ENCODE measurements at regions not wholly inside any gene's neighbourhood (a gene's known extent, or its start where the extent isn't known, plus 50 kb on each side); places are given as distances from the start of the nearest gene placed in this dataset.

DNA sequence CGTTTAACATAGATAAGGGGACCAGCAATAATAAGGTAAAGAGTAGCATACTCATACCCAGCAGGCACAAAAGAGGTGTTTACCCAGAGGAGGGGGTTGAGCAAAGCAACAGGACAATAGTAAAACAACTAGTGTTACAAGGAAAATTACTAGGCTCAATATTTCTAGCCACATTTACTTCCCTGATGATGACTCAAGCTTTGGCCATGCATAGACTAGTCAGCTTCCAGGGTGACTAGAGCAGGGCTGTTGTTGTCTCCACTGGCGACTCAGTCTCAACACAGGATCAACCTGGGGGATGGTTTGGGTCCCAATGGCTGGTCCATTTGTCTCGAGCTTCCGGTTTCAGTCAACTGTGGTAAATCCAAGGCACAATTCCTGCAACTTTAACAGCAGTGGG lies 217.7 kb upstream of the KCND2 start:
- Histone ChIP-seq H3K9me3 (no peaks in the 10 kb centered on the region), H3K27me3 (no peaks in the 10 kb centered on the region), H3K27ac (no peak overlapping the region), H3K4me1 (no peaks in the 10 kb centered on the region), H3K36me3 (no peaks in the 10 kb centered on the region), H3K4me3 (no peak overlapping the region)
- intact Hi-C loops (cut with DNase I) = no loop called here
- ATAC-seq (peak in 1 of 4 donors; percentile 30), DNase-seq (no peak), FAIRE-seq (no peak)
- TF ChIP-seq, protein P1, sequence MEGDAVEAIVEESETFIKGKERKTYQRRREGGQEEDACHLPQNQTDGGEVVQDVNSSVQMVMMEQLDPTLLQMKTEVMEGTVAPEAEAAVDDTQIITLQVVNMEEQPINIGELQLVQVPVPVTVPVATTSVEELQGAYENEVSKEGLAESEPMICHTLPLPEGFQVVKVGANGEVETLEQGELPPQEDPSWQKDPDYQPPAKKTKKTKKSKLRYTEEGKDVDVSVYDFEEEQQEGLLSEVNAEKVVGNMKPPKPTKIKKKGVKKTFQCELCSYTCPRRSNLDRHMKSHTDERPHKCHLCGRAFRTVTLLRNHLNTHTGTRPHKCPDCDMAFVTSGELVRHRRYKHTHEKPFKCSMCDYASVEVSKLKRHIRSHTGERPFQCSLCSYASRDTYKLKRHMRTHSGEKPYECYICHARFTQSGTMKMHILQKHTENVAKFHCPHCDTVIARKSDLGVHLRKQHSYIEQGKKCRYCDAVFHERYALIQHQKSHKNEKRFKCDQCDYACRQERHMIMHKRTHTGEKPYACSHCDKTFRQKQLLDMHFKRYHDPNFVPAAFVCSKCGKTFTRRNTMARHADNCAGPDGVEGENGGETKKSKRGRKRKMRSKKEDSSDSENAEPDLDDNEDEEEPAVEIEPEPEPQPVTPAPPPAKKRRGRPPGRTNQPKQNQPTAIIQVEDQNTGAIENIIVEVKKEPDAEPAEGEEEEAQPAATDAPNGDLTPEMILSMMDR (IDR thresholded peaks at IDR 0.05) = no peak
- 71 to 85% methylated on average over 4 of the region's 4 CpGs for WGBS, 2 donors

DNA sequence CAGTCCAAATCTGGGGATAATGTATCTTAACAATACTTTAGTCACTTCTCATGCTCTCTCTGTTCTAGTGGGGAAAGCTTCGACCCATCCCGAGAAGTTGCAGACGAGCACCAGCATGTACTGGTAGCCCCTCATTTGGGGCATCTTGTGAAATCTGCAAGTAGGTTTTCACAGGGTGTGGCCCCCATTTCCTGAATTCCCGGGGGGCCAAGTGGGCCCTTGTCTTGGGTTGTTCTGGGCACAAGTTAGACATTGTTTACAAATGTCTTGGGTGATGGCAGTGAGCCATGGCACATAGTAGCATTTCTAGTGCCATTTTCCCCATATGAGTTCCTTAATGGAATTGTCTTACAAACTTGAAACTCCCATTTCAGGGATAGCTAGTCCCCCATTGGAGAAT lies 216.7 kb upstream of the KCND2 start:
- intact Hi-C loops (cut with DNase I) = no loop called here
- Histone ChIP-seq H3K36me3 (no peaks in the 10 kb centered on the region), H3K4me3 (no peak overlapping the region), H3K27ac (no peak overlapping the region), H3K4me1 (no peaks in the 10 kb centered on the region), H3K9me3 (no peaks in the 10 kb centered on the region), H3K27me3 (no peaks in the 10 kb centered on the region)
- FAIRE-seq = no peak
- DNase-seq = no peak
- no peak for ATAC-seq
- WGBS, 2 donors = 70 to 81% methylated on average over 4 of the region's 4 CpGs
- TF ChIP-seq, protein P1 (IDR thresholded peaks at IDR 0.05) = no peak

DNA sequence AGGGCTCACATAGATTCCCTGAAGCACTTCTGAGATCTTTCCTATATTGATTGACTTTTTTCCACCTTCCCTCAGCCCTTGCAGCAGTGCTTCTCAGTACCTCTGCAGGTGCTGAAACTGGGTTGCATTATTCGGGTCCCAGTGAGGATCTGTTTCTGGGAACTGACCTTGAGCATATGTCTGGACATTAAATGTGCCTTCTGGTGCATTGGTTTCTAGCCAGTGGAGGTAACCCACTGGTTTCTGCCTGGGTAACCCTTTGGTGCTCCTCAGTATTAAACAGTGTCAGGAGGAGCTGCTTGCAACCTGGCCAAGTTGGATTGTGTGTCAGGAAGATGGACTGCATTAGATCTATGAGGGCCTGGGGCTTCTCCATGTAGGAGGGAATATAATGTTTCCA lies 213.3 kb upstream of the KCND2 start:
- TF ChIP-seq, protein P1 (IDR thresholded peaks at IDR 0.05) = no peak
- intact Hi-C loops (cut with DNase I) = no loop called here
- Histone ChIP-seq H3K27me3 (no peaks in the 10 kb centered on the region), H3K27ac (no peak overlapping the region), H3K36me3 (no peaks in the 10 kb centered on the region), H3K9me3 (no peaks in the 10 kb centered on the region), H3K4me3 (no peak overlapping the region), H3K4me1 (no peaks in the 10 kb centered on the region)
- WGBS, 2 donors = 40 to 50% methylated on average over 1 of the region's 1 CpG
- FAIRE-seq (no peak), ATAC-seq (no peak), DNase-seq (no peak)

DNA sequence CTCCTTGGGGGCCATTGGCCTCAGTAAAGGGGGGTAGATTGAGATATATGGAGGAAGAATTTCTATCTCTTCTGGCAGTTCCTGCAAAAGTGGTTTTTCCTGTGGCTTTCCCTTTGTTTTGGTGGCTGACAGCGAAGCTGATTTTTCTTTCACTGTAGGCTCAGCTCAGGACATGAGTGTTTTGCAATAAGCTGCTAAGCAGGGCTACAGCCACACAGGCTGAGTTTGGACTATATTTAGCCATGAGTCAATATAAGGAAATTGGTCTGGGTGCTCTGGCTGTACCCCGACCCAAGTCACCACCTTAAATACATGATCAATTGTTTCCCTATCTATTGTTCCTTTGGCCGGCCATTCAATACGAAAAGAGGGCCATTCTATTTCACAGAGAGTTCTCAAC lies 212.7 kb upstream of the KCND2 start:
- no peak overlapping the region for H3K4me3 ChIP-seq
- no peaks in the 10 kb centered on the region for H3K27me3 ChIP-seq
- H3K36me3 ChIP-seq = no peaks in the 10 kb centered on the region
- TF ChIP-seq, protein P1 (IDR thresholded peaks at IDR 0.05) = no peak
- H3K9me3 ChIP-seq = no peaks in the 10 kb centered on the region
- FAIRE-seq = no peak
- H3K27ac ChIP-seq = no peak overlapping the region
- H3K4me1 ChIP-seq = no peaks in the 10 kb centered on the region
- DNase-seq = no peak
- 63 to 77% methylated on average over 4 of the region's 4 CpGs for WGBS, 2 donors
- intact Hi-C loops (cut with DNase I) = no loop called here
- peak in 2 of 4 donors; percentile 12 to 45 for ATAC-seq

DNA sequence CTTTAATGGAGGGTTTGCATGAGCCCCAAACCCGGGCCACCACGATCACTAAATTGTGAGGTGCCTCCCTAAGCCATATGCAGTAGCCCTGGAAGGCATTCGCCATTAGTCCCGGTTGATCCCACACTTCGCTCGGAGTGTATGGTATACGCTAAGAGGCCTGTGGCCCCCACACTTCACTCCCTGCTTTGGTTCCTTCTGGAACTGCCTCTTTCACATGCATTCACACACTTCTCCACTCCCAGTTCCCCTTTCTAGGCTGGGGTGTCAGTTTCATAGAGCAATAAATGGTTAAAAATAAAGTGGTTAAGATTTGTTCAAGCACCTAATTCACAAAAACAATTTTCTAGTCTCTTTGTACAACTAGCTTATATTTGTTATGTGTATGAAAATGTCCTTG lies 212.1 kb upstream of the KCND2 start:
- intact Hi-C loops (cut with DNase I) = no loop called here
- no peak for DNase-seq
- 79 to 92% methylated on average over 7 of the region's 7 CpGs for WGBS, 2 donors
- H3K36me3 ChIP-seq = no peaks in the 10 kb centered on the region
- no peak overlapping the region for H3K4me3 ChIP-seq
- no peak for ATAC-seq
- H3K4me1 ChIP-seq = no peaks in the 10 kb centered on the region
- no peak for FAIRE-seq
- no peak overlapping the region for H3K27ac ChIP-seq
- H3K9me3 ChIP-seq = no peaks in the 10 kb centered on the region
- TF ChIP-seq, protein P1 (IDR thresholded peaks at IDR 0.05) = no peak
- no peaks in the 10 kb centered on the region for H3K27me3 ChIP-seq
